Breast epithelium (tissue), 4 donors: ENCODE measurements at regions not wholly inside any gene's neighbourhood (a gene's known extent, or its start where the extent isn't known, plus 50 kb on each side); places are given as distances from the start of the nearest gene placed in this dataset.

Source experiments
- DNase-seq, 2 donors: peaks; one replicate each; pipeline ENCODE4 v3.0.0-alpha.2; 2019; ENCODE audit warnings: low spot score in 2 of 2
- H3K27ac ChIP-seq, 2 donors: fragments of 200-600 bp; sonication (generic) in 1 of 2; one replicate each; pipeline ENCODE4 v1.5.1; 2016 to 2019; ENCODE audit warnings: mild to moderate bottlenecking in 1 of 2
- H3K27me3 ChIP-seq, 2 donors: fragments of 200-600 bp; sonication (generic) in 1 of 2; one replicate each; pipeline versions ENCODE4 v1.5.1 to v1.6.0; 2017 to 2019; ENCODE audit warnings: control low read depth in 1 of 2, mild to moderate bottlenecking in 1 of 2
- H3K36me3 ChIP-seq: fragments of 200-600 bp; one replicate; pipeline ENCODE4 v1.5.1; 2019
- H3K4me1 ChIP-seq, 2 donors: fragments of 200-600 bp; sonication (generic); one replicate each; pipeline ENCODE4 v1.5.1; 2016 to 2019; ENCODE audit warnings: control low read depth in 1 of 2
- H3K4me3 ChIP-seq, 3 donors: fragments of 200-600 bp; sonication (generic); 1 replicate in 2 of 3; 2 replicates in 1 of 3; pipeline ENCODE4 v1.5.1; 2016 to 2019; ENCODE audit warnings: mild to moderate bottlenecking in 3 of 3, moderate library complexity in 2 of 3
- H3K9me3 ChIP-seq, 2 donors: fragments of 200-600 bp; sonication (generic) in 1 of 2; one replicate each; pipeline ENCODE4 v1.5.1; 2016 to 2019; ENCODE audit warnings: control low read depth in 1 of 2
- POLR2A ChIP-seq: fragments of 450-650 bp; IDR thresholded peaks from one replicate; pipeline ENCODE4 v1.6.1; 2016; ENCODE audit warnings: antibody characterized with exemption, mild to moderate bottlenecking, moderate library complexity
- POLR2AphosphoS5 ChIP-seq, 3 donors: sonication (generic); formaldehyde crosslinking; IDR thresholded peaks; one replicate each; pipeline ENCODE4 v1.6.1; 2017; ENCODE audit warnings: antibody characterized with exemption in 3 of 3
- intact Hi-C: fragments of 100-400 bp; cut with DNase I; formaldehyde crosslinking; loops from one replicate; pipeline ENCODE4 v1.15.1; 2023; ENCODE audit warnings: low total_unique reads
- TF ChIP-seq, protein P1 (sequence below), 3 donors: fragments of 450-650 bp; IDR thresholded peaks; one replicate each; pipeline ENCODE4 v1.5.1; 2016 to 2017; ENCODE audit warnings: antibody characterized with exemption in 3 of 3, mild to moderate bottlenecking in 3 of 3, moderate library complexity in 3 of 3

- Histone ChIP-seq H3K9me3 (no peaks in the 10 kb centered on the region), H3K27me3 (no peaks in the 10 kb centered on the region), H3K27ac (no peak overlapping the region), H3K4me3 (no peak overlapping the region), H3K4me1 (no peaks in the 10 kb centered on the region), H3K36me3 (no peaks in the 10 kb centered on the region)
- TF ChIP-seq, protein P1, sequence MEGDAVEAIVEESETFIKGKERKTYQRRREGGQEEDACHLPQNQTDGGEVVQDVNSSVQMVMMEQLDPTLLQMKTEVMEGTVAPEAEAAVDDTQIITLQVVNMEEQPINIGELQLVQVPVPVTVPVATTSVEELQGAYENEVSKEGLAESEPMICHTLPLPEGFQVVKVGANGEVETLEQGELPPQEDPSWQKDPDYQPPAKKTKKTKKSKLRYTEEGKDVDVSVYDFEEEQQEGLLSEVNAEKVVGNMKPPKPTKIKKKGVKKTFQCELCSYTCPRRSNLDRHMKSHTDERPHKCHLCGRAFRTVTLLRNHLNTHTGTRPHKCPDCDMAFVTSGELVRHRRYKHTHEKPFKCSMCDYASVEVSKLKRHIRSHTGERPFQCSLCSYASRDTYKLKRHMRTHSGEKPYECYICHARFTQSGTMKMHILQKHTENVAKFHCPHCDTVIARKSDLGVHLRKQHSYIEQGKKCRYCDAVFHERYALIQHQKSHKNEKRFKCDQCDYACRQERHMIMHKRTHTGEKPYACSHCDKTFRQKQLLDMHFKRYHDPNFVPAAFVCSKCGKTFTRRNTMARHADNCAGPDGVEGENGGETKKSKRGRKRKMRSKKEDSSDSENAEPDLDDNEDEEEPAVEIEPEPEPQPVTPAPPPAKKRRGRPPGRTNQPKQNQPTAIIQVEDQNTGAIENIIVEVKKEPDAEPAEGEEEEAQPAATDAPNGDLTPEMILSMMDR (IDR thresholded peaks at IDR 0.05), result no peak
- TF ChIP-seq POLR2A, result no peak
- no peak for TF ChIP-seq POLR2AphosphoS5 (IDR thresholded peaks at IDR 0.05)
- DNase-seq, result no peak
- intact Hi-C loops, result no loop called here
Measured at GRCh38 chr16:72558501-72558900, 386.5 kb upstream of the PMFBP1 start.

DNA sequence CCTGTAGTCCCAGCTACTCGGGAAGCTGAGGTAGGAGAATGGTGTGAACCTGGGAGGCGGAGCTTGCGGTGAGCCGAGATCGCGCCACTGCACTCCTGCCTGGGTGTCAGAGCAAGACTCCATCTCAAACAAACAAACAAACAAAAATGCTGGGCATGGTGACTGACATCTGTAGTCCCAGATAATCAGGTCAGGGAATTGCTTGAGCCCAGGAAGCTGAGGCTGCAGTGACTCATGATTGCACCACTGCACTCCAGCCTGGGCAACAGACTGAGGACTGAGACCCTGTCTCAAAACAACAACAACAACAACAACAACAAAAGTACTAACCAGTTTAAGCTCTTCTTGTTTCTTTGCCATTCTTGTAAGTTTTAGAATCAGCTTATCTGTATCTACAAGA lies 383.0 kb upstream of the PMFBP1 start:
- intact Hi-C loops, result no loop called here
- no peak overlapping the region for H3K27ac ChIP-seq
- H3K36me3 ChIP-seq, result no peaks in the 10 kb centered on the region
- TF ChIP-seq POLR2A (no peak), POLR2AphosphoS5 (IDR thresholded peaks at IDR 0.05) (no peak)
- TF ChIP-seq, protein P1 (IDR thresholded peaks at IDR 0.05), result no peak
- H3K4me1 ChIP-seq, result no peaks in the 10 kb centered on the region
- H3K9me3 ChIP-seq, result no peaks in the 10 kb centered on the region
- H3K4me3 ChIP-seq, result no peak overlapping the region
- DNase-seq, result no peak
- no peaks in the 10 kb centered on the region for H3K27me3 ChIP-seq

- no peaks in the 10 kb centered on the region for H3K27me3 ChIP-seq
- H3K27ac ChIP-seq, result no peak overlapping the region
- intact Hi-C loops, result no loop called here
- H3K36me3 ChIP-seq, result no peaks in the 10 kb centered on the region
- DNase-seq, result no peak
- H3K9me3 ChIP-seq, result peaks cover 0 to 4% of the 10 kb centered on the region in 2 donors
- H3K4me3 ChIP-seq, result no peak overlapping the region
- no peak for TF ChIP-seq POLR2A
- TF ChIP-seq POLR2AphosphoS5 (IDR thresholded peaks at IDR 0.05), result no peak
- TF ChIP-seq, protein P1 (IDR thresholded peaks at IDR 0.05), result no peak
- no peaks in the 10 kb centered on the region for H3K4me1 ChIP-seq
Measured at GRCh38 chr16:72552654-72553053, 380.7 kb upstream of the PMFBP1 start.

- Histone ChIP-seq H3K4me3 (no peak overlapping the region), H3K4me1 (no peaks in the 10 kb centered on the region), H3K9me3 (peaks cover 0 to 4% of the 10 kb centered on the region in 2 donors), H3K27ac (no peak overlapping the region), H3K27me3 (no peaks in the 10 kb centered on the region), H3K36me3 (no peaks in the 10 kb centered on the region)
- intact Hi-C loops, result no loop called here
- TF ChIP-seq, protein P1 (IDR thresholded peaks at IDR 0.05), result no peak
- TF ChIP-seq POLR2A (no peak), POLR2AphosphoS5 (IDR thresholded peaks at IDR 0.05) (no peak)
- no peak for DNase-seq
Measured at GRCh38 chr16:72551649-72552048, 379.7 kb upstream of the PMFBP1 start.

GRCh38 chr16:72549878-72550277 lies 377.9 kb upstream of the PMFBP1 start:
- no peak overlapping the region for H3K27ac ChIP-seq
- H3K9me3 ChIP-seq, result peaks cover 0 to 4% of the 10 kb centered on the region in 2 donors
- no peaks in the 10 kb centered on the region for H3K4me1 ChIP-seq
- DNase-seq, result no peak
- H3K27me3 ChIP-seq, result no peaks in the 10 kb centered on the region
- no peak for TF ChIP-seq POLR2AphosphoS5 (IDR thresholded peaks at IDR 0.05)
- intact Hi-C loops, result no loop called here
- H3K4me3 ChIP-seq, result no peak overlapping the region
- H3K36me3 ChIP-seq, result no peaks in the 10 kb centered on the region

GRCh38 chr16:72542102-72542501 lies 370.1 kb upstream of the PMFBP1 start:
- intact Hi-C loops, result no loop called here
- TF ChIP-seq, protein P1 (IDR thresholded peaks at IDR 0.05), result no peak
- TF ChIP-seq POLR2A (no peak), POLR2AphosphoS5 (IDR thresholded peaks at IDR 0.05) (no peak)
- H3K36me3 ChIP-seq, result no peaks in the 10 kb centered on the region

More at GRCh38 chr16:72542102-72542501, 370.1 kb upstream of the PMFBP1 start:
- no peaks in the 10 kb centered on the region for H3K4me1 ChIP-seq
- H3K27me3 ChIP-seq, result no peaks in the 10 kb centered on the region
- H3K4me3 ChIP-seq, result no peak overlapping the region
- H3K9me3 ChIP-seq, result no peaks in the 10 kb centered on the region
- no peak overlapping the region for H3K27ac ChIP-seq
- DNase-seq, result no peak
